Activated T-helper 1 cell treated with anti-CD3 and anti-CD28 coated beads, Interleukin-12 subunit alpha, Interleukin-12 subunit beta, Interleukin-2, Interleukin-4 antibody, amounts not matched to agents 30 ng/mL and 10 ng/mL and 1 ng/mL, durations not matched to agents 14 hours and 24 hours and 36 hours (primary cell): ENCODE measurements at regions not wholly inside any gene's neighbourhood (a gene's known extent, or its start where the extent isn't known, plus 50 kb on each side); places are given as distances from the start of the nearest gene placed in this dataset.
"Not testable (repeated sequence)": the region's sequence is repeated elsewhere in the genome, so short reads cannot be mapped to it uniquely, and the experiment has no call there.

Source experiments
- DNase-seq: peaks from one replicate; pipeline ENCODE4 v3.0.0; 2021; ENCODE audit warnings: low spot score
- H3K27ac Mint-ChIP-seq: one replicate; pipeline ENCODE4 v1.8.0; 2021; ENCODE audit warnings: mild to moderate bottlenecking, mixed read lengths
- H3K27me3 Mint-ChIP-seq: one replicate; pipeline ENCODE4 v1.8.0; 2022; ENCODE audit warnings: mild to moderate bottlenecking, moderate library complexity, mixed read lengths; ENCODE audit not compliant: insufficient read depth
- H3K36me3 Mint-ChIP-seq: one replicate; pipeline ENCODE4 v1.8.0; 2021; ENCODE audit warnings: low read depth, mixed read lengths
- H3K4me1 Mint-ChIP-seq: one replicate; pipeline ENCODE4 v1.8.0; 2021; ENCODE audit warnings: low read depth, mixed read lengths
- H3K4me3 Mint-ChIP-seq: one replicate; pipeline ENCODE4 v1.8.0; 2021; ENCODE audit warnings: mild to moderate bottlenecking, moderate library complexity, mixed read lengths
- H3K9me3 Mint-ChIP-seq: one replicate; pipeline ENCODE4 v1.8.0; 2021; ENCODE audit warnings: mixed read lengths
- intact Hi-C: fragments of 100-400 bp; cut with micrococcal nuclease; formaldehyde crosslinking; loops from one replicate; pipeline ENCODE4 v1.15.1; 2024

- H3K36me3 Mint-ChIP-seq, result no peaks in the 10 kb centered on the region
- no peak for DNase-seq
- no peaks in the 10 kb centered on the region for H3K27me3 Mint-ChIP-seq
- no peak overlapping the region for H3K27ac Mint-ChIP-seq
- no peaks in the 10 kb centered on the region for H3K9me3 Mint-ChIP-seq
- H3K4me1 Mint-ChIP-seq, result no peaks in the 10 kb centered on the region
- H3K4me3 Mint-ChIP-seq, result no peak overlapping the region
- intact Hi-C loops, result no loop called here
Observed at GRCh38 chr20:19840111-19840710, 82.2 kb downstream of the RIN2 start.

- intact Hi-C loops, result no loop called here
- H3K9me3 Mint-ChIP-seq, result no peaks in the 10 kb centered on the region
- H3K36me3 Mint-ChIP-seq, result no peaks in the 10 kb centered on the region
Observed at GRCh38 chr20:19841740-19842139, 83.7 kb downstream of the RIN2 start.

GRCh38 chr20:19844850-19845249 is 86.8 kb downstream of the RIN2 start:
- DNase-seq, intact Hi-C loops, H3K27ac Mint-ChIP-seq, H3K36me3 Mint-ChIP-seq, H3K4me1 Mint-ChIP-seq, H3K4me3 Mint-ChIP-seq, H3K27me3 Mint-ChIP-seq, H3K9me3 Mint-ChIP-seq: not testable (repeated sequence)

More at GRCh38 chr20:19841740-19842139, 83.7 kb downstream of the RIN2 start:
- Mint-ChIP-seq H3K27me3 (no peaks in the 10 kb centered on the region), H3K4me3 (no peak overlapping the region), H3K27ac (no peak overlapping the region), H3K4me1 (no peaks in the 10 kb centered on the region)
- no peak for DNase-seq

GRCh38 chr20:19847383-19847782 is 89.3 kb downstream of the RIN2 start:
- no peak overlapping the region for H3K4me3 Mint-ChIP-seq
- no peaks in the 10 kb centered on the region for H3K9me3 Mint-ChIP-seq
- H3K27ac Mint-ChIP-seq, result no peak overlapping the region
- H3K4me1 Mint-ChIP-seq, result no peaks in the 10 kb centered on the region
- H3K36me3 Mint-ChIP-seq, result no peaks in the 10 kb centered on the region
- H3K27me3 Mint-ChIP-seq, result no peaks in the 10 kb centered on the region
- no peak for DNase-seq
- intact Hi-C loops, result no loop called here

- H3K27me3 Mint-ChIP-seq, result no peaks in the 10 kb centered on the region
- intact Hi-C loops, result no loop called here
- no peak overlapping the region for H3K27ac Mint-ChIP-seq
Observed at GRCh38 chr20:19849341-19850197, 91.5 kb downstream of the RIN2 start.

GRCh38 chr20:19850198-19850533 is 92.1 kb downstream of the RIN2 start:
- no peak for DNase-seq
- Mint-ChIP-seq H3K4me3 (no peak overlapping the region), H3K36me3 (no peaks in the 10 kb centered on the region), H3K9me3 (no peaks in the 10 kb centered on the region), H3K27ac (no peak overlapping the region), H3K4me1 (no peaks in the 10 kb centered on the region), H3K27me3 (no peaks in the 10 kb centered on the region)
- intact Hi-C loops, result no loop called here

More at GRCh38 chr20:19849341-19850197, 91.5 kb downstream of the RIN2 start:
- no peaks in the 10 kb centered on the region for H3K4me1 Mint-ChIP-seq
- no peaks in the 10 kb centered on the region for H3K36me3 Mint-ChIP-seq
- no peak for DNase-seq
- no peaks in the 10 kb centered on the region for H3K9me3 Mint-ChIP-seq
- no peak overlapping the region for H3K4me3 Mint-ChIP-seq

GRCh38 chr20:19851861-19852260 is 93.8 kb downstream of the RIN2 start:
- DNase-seq, result no peak
- H3K27ac Mint-ChIP-seq, result no peak overlapping the region
- no peaks in the 10 kb centered on the region for H3K9me3 Mint-ChIP-seq
- intact Hi-C loops, result no loop called here
- H3K36me3 Mint-ChIP-seq, result no peaks in the 10 kb centered on the region
- no peaks in the 10 kb centered on the region for H3K27me3 Mint-ChIP-seq
- H3K4me1 Mint-ChIP-seq, result no peaks in the 10 kb centered on the region
- no peak overlapping the region for H3K4me3 Mint-ChIP-seq

GRCh38 chr20:19855416-19855815 is 97.4 kb downstream of the RIN2 start:
- H3K36me3 Mint-ChIP-seq, result no peaks in the 10 kb centered on the region
- peaks cover 2% of the 10 kb centered on the region for H3K27me3 Mint-ChIP-seq
- H3K9me3 Mint-ChIP-seq, result no peaks in the 10 kb centered on the region
- no peak overlapping the region for H3K27ac Mint-ChIP-seq
- no peak for DNase-seq
- H3K4me1 Mint-ChIP-seq, result no peaks in the 10 kb centered on the region
- H3K4me3 Mint-ChIP-seq, result no peak overlapping the region
- intact Hi-C loops, result no loop called here

GRCh38 chr20:19858466-19859371 is 100.7 kb downstream of the RIN2 start:
- intact Hi-C loops, result no loop called here

GRCh38 chr20:19859444-19859843 is 101.4 kb downstream of the RIN2 start:
- H3K27ac Mint-ChIP-seq, result no peak overlapping the region
- no peak for DNase-seq
- no peaks in the 10 kb centered on the region for H3K36me3 Mint-ChIP-seq
- H3K27me3 Mint-ChIP-seq, result peaks cover 2% of the 10 kb centered on the region
- intact Hi-C loops, result no loop called here
- H3K4me1 Mint-ChIP-seq, result no peaks in the 10 kb centered on the region
- no peaks in the 10 kb centered on the region for H3K9me3 Mint-ChIP-seq
- H3K4me3 Mint-ChIP-seq, result no peak overlapping the region

More at GRCh38 chr20:19858466-19859371, 100.7 kb downstream of the RIN2 start:
- no peak overlapping the region for H3K4me3 Mint-ChIP-seq
- no peaks in the 10 kb centered on the region for H3K9me3 Mint-ChIP-seq
- no peaks in the 10 kb centered on the region for H3K4me1 Mint-ChIP-seq
- H3K27me3 Mint-ChIP-seq, result peaks cover 2% of the 10 kb centered on the region
- no peaks in the 10 kb centered on the region for H3K36me3 Mint-ChIP-seq
- no peak for DNase-seq
- no peak overlapping the region for H3K27ac Mint-ChIP-seq

- no peak for DNase-seq
- H3K4me3 Mint-ChIP-seq, result no peak overlapping the region
- intact Hi-C loops, result no loop called here
- peaks cover 2% of the 10 kb centered on the region for H3K27me3 Mint-ChIP-seq
- no peak overlapping the region for H3K27ac Mint-ChIP-seq
- no peaks in the 10 kb centered on the region for H3K36me3 Mint-ChIP-seq
- no peaks in the 10 kb centered on the region for H3K9me3 Mint-ChIP-seq
- no peaks in the 10 kb centered on the region for H3K4me1 Mint-ChIP-seq
Observed at GRCh38 chr20:19860737-19861136, 102.7 kb downstream of the RIN2 start.

- Mint-ChIP-seq H3K27me3 (peaks cover 2% of the 10 kb centered on the region), H3K27ac (no peak overlapping the region), H3K4me1 (no peaks in the 10 kb centered on the region), H3K9me3 (no peaks in the 10 kb centered on the region), H3K4me3 (no peak overlapping the region), H3K36me3 (no peaks in the 10 kb centered on the region)
- DNase-seq, result no peak
- intact Hi-C loops, result no loop called here
Observed at GRCh38 chr20:19861147-19861759, 103.2 kb downstream of the RIN2 start.
